IMR-90 (cell line): ENCODE measurements at regions not wholly inside any gene's neighbourhood (a gene's known extent, or its start where the extent isn't known, plus 50 kb on each side); places are given as distances from the start of the nearest gene placed in this dataset.

Experiments used
- ATAC-seq: fragments of 200-7000 bp; cut with Tn5 transposase; 2 replicates; pipeline ENCODE4 v1.9.1; 2020; ENCODE audit warnings: low read depth, mild to moderate bottlenecking, moderate library complexity
- BruUV-seq: library from RNA; stranded (reverse); fragments of 400-500 nt; replicated peaks from 2 replicates; lab custom pipeline; 2021; lab: Mats Ljungman, UMichigan
- CTCF ChIA-PET: fragments of 300-600 bp; formaldehyde crosslinking; extraction: SDS; loops from one replicate; lab custom pipeline; 2021; ENCODE audit warnings: antibody characterized with exemption; lab: Yijun Ruan, JAX
- POLR2A ChIA-PET: fragments of 300-600 bp; sonication (Branson Sonifier 250); formaldehyde crosslinking; loops from one replicate; lab custom pipeline; 2022; ENCODE audit warnings: antibody characterized with exemption; ENCODE audit not compliant: unreplicated experiment; lab: Charles Lee
- DNase-seq: peaks from one replicate; pipeline ENCODE4 v3.0.0; 2013
- H2AFZ ChIP-seq: replicated peaks from 2 replicates; pipeline ENCODE3; 2013; ENCODE audit warnings: low read length, mild to moderate bottlenecking; ENCODE audit not compliant: poor library complexity
- H2AK5ac ChIP-seq: 2 replicates; pipeline ENCODE4 v1.6.1; 2013; ENCODE audit warnings: low read depth, low read length, inconsistent platforms
- H2AK9ac ChIP-seq: replicated peaks from 2 replicates; pipeline ENCODE3; 2013; ENCODE audit warnings: mild to moderate bottlenecking, low read depth, low read length, moderate library complexity; ENCODE audit not compliant: poor library complexity
- H2BK120ac ChIP-seq: 2 replicates; pipeline ENCODE4 v1.6.1; 2013; ENCODE audit warnings: low read depth, low read length, inconsistent platforms
- H2BK15ac ChIP-seq: 3 replicates; pipeline ENCODE4 v1.6.1; 2013; ENCODE audit warnings: low read depth, low read length, inconsistent platforms
- H2BK20ac ChIP-seq: 2 replicates; pipeline ENCODE4 v1.6.1; 2013; ENCODE audit warnings: low read depth, mild to moderate bottlenecking, inconsistent platforms, low read length, moderate library complexity
- H2BK5ac ChIP-seq: 2 replicates; pipeline ENCODE4 v1.6.1; 2013; ENCODE audit warnings: mild to moderate bottlenecking, low read depth, low read length, inconsistent platforms; ENCODE audit not compliant: poor library complexity, severe bottlenecking
- H3K14ac ChIP-seq: replicated peaks from 2 replicates; pipeline ENCODE4 v1.6.1; 2013; ENCODE audit warnings: low read depth, low read length, inconsistent platforms
- H3K18ac ChIP-seq: 2 replicates; pipeline ENCODE4 v1.6.1; 2013; ENCODE audit warnings: low read depth, low read length, control low read depth
- H3K23ac ChIP-seq: 2 replicates; pipeline ENCODE4 v1.6.1; 2013; ENCODE audit warnings: low read depth, low read length, inconsistent platforms
- H3K27ac ChIP-seq: 2 replicates; pipeline ENCODE4 v1.5.1; 2013; ENCODE audit warnings: mild to moderate bottlenecking, control low read depth, low read length; ENCODE audit not compliant: insufficient read depth
- H3K27me3 ChIP-seq: 2 replicates; pipeline ENCODE4 v1.6.1; 2013; ENCODE audit warnings: low read length; ENCODE audit not compliant: control insufficient read depth, insufficient read depth
- H3K36me3 ChIP-seq: 2 replicates; pipeline ENCODE4 v1.6.1; 2013; ENCODE audit warnings: low read length, mixed read lengths; ENCODE audit not compliant: control insufficient read depth, insufficient read depth
- H3K4ac ChIP-seq: 2 replicates; pipeline ENCODE4 v1.6.1; 2013; ENCODE audit warnings: low read depth, low read length, inconsistent platforms
- H3K4me1 ChIP-seq: 2 replicates; pipeline ENCODE4 v1.6.1; 2013; ENCODE audit warnings: low read length, mixed read lengths; ENCODE audit not compliant: control insufficient read depth, insufficient read depth
- H3K4me2 ChIP-seq: 2 replicates; pipeline ENCODE4 v1.6.1; 2013; ENCODE audit warnings: low read depth, mild to moderate bottlenecking, control low read depth, low read length, moderate library complexity
- H3K4me3 ChIP-seq: 2 replicates; pipeline ENCODE4 v1.5.1; 2013; ENCODE audit warnings: low read depth, mild to moderate bottlenecking, control low read depth, low read length, moderate library complexity; ENCODE audit not compliant: insufficient read depth
- H3K56ac ChIP-seq: 2 replicates; pipeline ENCODE4 v1.6.1; 2013; ENCODE audit warnings: low read length, inconsistent platforms; ENCODE audit not compliant: insufficient read depth; ENCODE audit errors: extremely low read depth
- H3K79me1 ChIP-seq, 2 experiments: 2 replicates each; pipeline ENCODE4 v1.6.1; 2013; ENCODE audit warnings: low read length in 2 of 2, inconsistent platforms in 1 of 2, low read depth in 1 of 2
- H3K9ac ChIP-seq: 2 replicates; pipeline ENCODE4 v1.6.1; 2013; ENCODE audit warnings: low read depth, low read length, control low read depth
- H3K9me1 ChIP-seq: 2 replicates; pipeline ENCODE4 v1.6.1; 2013; ENCODE audit warnings: low read length, inconsistent platforms; ENCODE audit not compliant: insufficient read depth
- H3K9me3 ChIP-seq: 2 replicates; pipeline ENCODE4 v1.6.1; 2013; ENCODE audit warnings: low read length; ENCODE audit not compliant: control insufficient read depth, insufficient read depth
- H4K20me1 ChIP-seq: 2 replicates; pipeline ENCODE4 v1.6.1; 2013; ENCODE audit warnings: low read length, inconsistent platforms; ENCODE audit not compliant: insufficient read depth
- H4K5ac ChIP-seq: 2 replicates; pipeline ENCODE4 v1.6.1; 2013; ENCODE audit warnings: mild to moderate bottlenecking, low read depth, low read length, control low read depth
- H4K8ac ChIP-seq, 2 experiments: 2 replicates each; pipeline ENCODE4 v1.6.1; 2013; ENCODE audit warnings: low read depth in 2 of 2, low read length in 2 of 2, control low read depth in 1 of 2, inconsistent platforms in 1 of 2
- H4K91ac ChIP-seq: 2 replicates; pipeline ENCODE4 v1.6.1; 2013; ENCODE audit warnings: low read depth, low read length, inconsistent platforms; ENCODE audit not compliant: insufficient read depth
- CEBPB ChIP-seq: IDR thresholded peaks from 2 replicates; pipeline ENCODE4 v1.6.1; 2012; ENCODE audit warnings: low read depth, low read length, improper control_type of control experiment
- ELK1 ChIP-seq: fragments of 150-350 bp; IDR thresholded peaks from 2 replicates; pipeline ENCODE4 v1.6.1; 2016; ENCODE audit warnings: low read depth, mild to moderate bottlenecking, low read length, moderate library complexity, borderline replicate concordance
- MAFK ChIP-seq: IDR thresholded peaks from 2 replicates; pipeline ENCODE4 v1.6.1; 2012; ENCODE audit warnings: low read depth, low read length, improper control_type of control experiment
- MAZ ChIP-seq: IDR thresholded peaks from 2 replicates; pipeline ENCODE4 v1.6.1; 2012; ENCODE audit warnings: low read depth, mild to moderate bottlenecking, low read length, improper control_type of control experiment, moderate library complexity, borderline replicate concordance
- POLR2A ChIP-seq: IDR thresholded peaks from 2 replicates; pipeline ENCODE4 v1.6.1; 2012; ENCODE audit warnings: mild to moderate bottlenecking, low read depth, low read length
- RFX5 ChIP-seq: IDR thresholded peaks from 2 replicates; pipeline ENCODE4 v1.8.0; 2012; ENCODE audit warnings: low read depth, mild to moderate bottlenecking, low read length, moderate library complexity
- WGBS, 2 experiments: methylation state at CpG; one replicate each; pipeline versions ENCODE4 v1.1.5 to v1.1.7; 2013; ENCODE audit warnings: missing lambda C conversion rate in 2 of 2; ENCODE audit not compliant: insufficient read length in 1 of 2; ENCODE audit errors: extremely low coverage in 2 of 2; 5-methylcytosine and 5-hydroxymethylcytosine counted together
- dilution Hi-C: fragments of 300-500 bp; cut with HindIII; formaldehyde crosslinking; loops from one replicate; pipeline ENCODE4 v1.14.3; 2018; ENCODE audit warnings: low sequenced_read_pairs; ENCODE audit not compliant: unreplicated experiment
- in situ Hi-C: fragments of 300-500 bp; cut with MboI; formaldehyde crosslinking; loops from 3 replicates; pipeline ENCODE4 v1.14.3; 2019; ENCODE audit warnings: low sequenced_read_pairs, inconsistent platforms, mixed read lengths
- intact Hi-C: fragments of 100-400 bp; cut with micrococcal nuclease; formaldehyde crosslinking; loops from 2 replicates; pipeline ENCODE4 v1.10.0; 2022
- TF ChIP-seq, protein P1 (sequence below): conservative IDR thresholded peaks from 2 replicates; pipeline ENCODE4 v1.5.1; 2012; ENCODE audit warnings: mild to moderate bottlenecking, low read depth, low read length, improper control_type of control experiment

DNA sequence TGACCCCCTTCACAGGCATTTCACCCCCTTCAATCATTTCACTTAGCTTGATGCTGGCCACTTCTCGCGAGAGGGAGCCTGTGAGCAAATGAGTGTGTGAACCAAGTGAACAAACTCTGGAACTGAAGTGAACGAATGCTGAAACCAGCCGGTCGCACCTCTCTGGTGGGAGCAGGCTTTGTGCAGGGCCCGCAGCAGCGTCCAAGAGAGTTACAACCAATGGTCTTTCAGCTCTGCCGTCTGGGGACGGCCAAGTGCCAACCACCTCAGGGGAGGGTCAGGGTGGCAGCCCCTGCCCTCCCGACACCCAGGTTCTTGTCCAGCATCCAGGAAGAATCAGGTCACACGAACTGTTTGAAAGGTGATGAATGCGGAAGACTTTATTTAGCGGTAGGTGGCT lies 764.0 kb downstream of the SUCLG1 start:
- Histone ChIP-seq H2BK120ac (no peak overlapping the region), H4K8ac (no peak overlapping the region), H3K9ac (no peak overlapping the region), H3K36me3 (no peaks in the 10 kb centered on the region), H4K20me1 (no peaks in the 10 kb centered on the region), H3K9me1 (no peaks in the 10 kb centered on the region), H2BK15ac (no peak overlapping the region), H3K9me3 (peaks cover 4% of the 10 kb centered on the region; the same call in 1 of the 2 replicates), H2BK5ac (no peak overlapping the region), H3K27me3 (no peaks in the 10 kb centered on the region), H3K79me1 (no peaks in the 10 kb centered on the region), H4K5ac (no peak overlapping the region), H2AK9ac (no peak overlapping the region), H3K4me3 (no peak overlapping the region), H2AK5ac (no peak overlapping the region), H2BK20ac (no peak overlapping the region), H3K14ac (no peak overlapping the region), H3K56ac (no peak overlapping the region), H3K4me1 (no peaks in the 10 kb centered on the region), H3K23ac (no peak overlapping the region), H4K91ac (no peak overlapping the region), H3K27ac (no peak overlapping the region), H3K4me2 (no peak overlapping the region), H3K18ac (no peak overlapping the region), H2AFZ (no peak overlapping the region), H3K4ac (no peak overlapping the region)
- dilution Hi-C loops: no loop called here
- no TSS peak for BruUV-seq
- ATAC-seq (no peak), DNase-seq (no peak)
- TF ChIP-seq RFX5 (no peak), ELK1 (no peak), CEBPB (no peak), POLR2A (no peak), MAFK (no peak), MAZ (no peak)
- TF ChIP-seq, protein P1, sequence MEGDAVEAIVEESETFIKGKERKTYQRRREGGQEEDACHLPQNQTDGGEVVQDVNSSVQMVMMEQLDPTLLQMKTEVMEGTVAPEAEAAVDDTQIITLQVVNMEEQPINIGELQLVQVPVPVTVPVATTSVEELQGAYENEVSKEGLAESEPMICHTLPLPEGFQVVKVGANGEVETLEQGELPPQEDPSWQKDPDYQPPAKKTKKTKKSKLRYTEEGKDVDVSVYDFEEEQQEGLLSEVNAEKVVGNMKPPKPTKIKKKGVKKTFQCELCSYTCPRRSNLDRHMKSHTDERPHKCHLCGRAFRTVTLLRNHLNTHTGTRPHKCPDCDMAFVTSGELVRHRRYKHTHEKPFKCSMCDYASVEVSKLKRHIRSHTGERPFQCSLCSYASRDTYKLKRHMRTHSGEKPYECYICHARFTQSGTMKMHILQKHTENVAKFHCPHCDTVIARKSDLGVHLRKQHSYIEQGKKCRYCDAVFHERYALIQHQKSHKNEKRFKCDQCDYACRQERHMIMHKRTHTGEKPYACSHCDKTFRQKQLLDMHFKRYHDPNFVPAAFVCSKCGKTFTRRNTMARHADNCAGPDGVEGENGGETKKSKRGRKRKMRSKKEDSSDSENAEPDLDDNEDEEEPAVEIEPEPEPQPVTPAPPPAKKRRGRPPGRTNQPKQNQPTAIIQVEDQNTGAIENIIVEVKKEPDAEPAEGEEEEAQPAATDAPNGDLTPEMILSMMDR: no peak
- WGBS, 2 experiments: 89% methylated on average over 5 of the region's 13 CpGs; no CpG with 5 or more reads in 1 of the 2 experiments
- intact Hi-C loops: no loop called here
- CTCF ChIA-PET: no interaction called here
- in situ Hi-C loops: no loop called here
- POLR2A ChIA-PET: no interaction called here
